ENCODE measurements at regions not wholly inside any gene's neighbourhood (a gene's known extent, or its start where the extent isn't known, plus 50 kb on each side); places are given as distances from the start of the nearest gene placed in this dataset.

- Mint-ChIP-seq H3K9me3 (ENCODE audit: insufficient read depth) (no peaks in the 10 kb centered on the region), H3K4me1 (peaks cover 9% of the 10 kb centered on the region), H3K27me3 (peaks cover 16% of the 10 kb centered on the region), H3K27ac (no peak overlapping the region), H3K4me3 (no peak overlapping the region)
- no peak overlapping the region for H3K27ac ChIP-seq (ENCODE audit: low read length in 2 of 2)
- H3K36me3 ChIP-seq (replicated peaks in 1 of 2; ENCODE audit: control extremely low read depth in 1 of 2, control insufficient read depth in 1 of 2, extremely low read depth in 1 of 2, insufficient read depth in 2 of 2, low read length in 1 of 2), result no peaks in the 10 kb centered on the region
- no peaks in the 10 kb centered on the region for H3K9me3 ChIP-seq (ENCODE audit: control extremely low read depth in 1 of 3, control insufficient read depth in 2 of 3, insufficient read depth in 1 of 3, low read length in 2 of 3)
- peaks cover 0 to 9% (median 0%) of the 10 kb centered on the region in 4 experiments for H3K27me3 ChIP-seq (replicated peaks in 1 of 4; ENCODE audit: control extremely low read depth in 1 of 4, control insufficient read depth in 3 of 4, insufficient read depth in 4 of 4, low read length in 3 of 4)
- no peak overlapping the region for H3K4me3 ChIP-seq (ENCODE audit: control extremely low read depth in 1 of 5, extremely low read depth in 1 of 5, insufficient read depth in 1 of 5, low read depth in 2 of 5, low read length in 4 of 5)
- no peak overlapping the region for H3K9ac ChIP-seq (ENCODE audit: low read length)
- intact Hi-C loops (cut with micrococcal nuclease), result no loop called here
- H3K4me2 ChIP-seq (replicated peaks; ENCODE audit: low read depth, low read length, poor library complexity, severe bottlenecking), result no peak overlapping the region
- WGBS (ENCODE audit: insufficient coverage), result 87% methylated on average over 2 of the region's 7 CpGs
- TF ChIP-seq EZH2 (IDR thresholded peaks at IDR 0.05; ENCODE audit: borderline replicate concordance, insufficient read depth, low read depth, low read length, poor library complexity, severe bottlenecking), result no peak
- no peak overlapping the region for H2AFZ ChIP-seq (ENCODE audit: insufficient read depth, low read depth, low read length, poor library complexity, severe bottlenecking)
- DNase-seq (no peak), ATAC-seq (ENCODE audit: low read depth) (no peak)
- no peaks in the 10 kb centered on the region for H3K4me1 ChIP-seq (ENCODE audit: control insufficient read depth in 2 of 2, insufficient read depth in 2 of 2, low read length in 2 of 2)
- CTCF ChIA-PET, result no interaction called here
- H3K79me2 ChIP-seq (ENCODE audit: control insufficient read depth, insufficient read depth, low read length), result no peaks in the 10 kb centered on the region
- H4K20me1 ChIP-seq (ENCODE audit: control insufficient read depth, insufficient read depth, low read length, poor library complexity, severe bottlenecking), result no peaks in the 10 kb centered on the region
- POLR2A ChIA-PET, result no interaction called here
Measured at GRCh38 chr10:15432266-15432665, 61.2 kb upstream of the FAM171A1 start.

GRCh38 chr10:15430969-15431771 lies 60.1 kb upstream of the FAM171A1 start:
- no peaks in the 10 kb centered on the region for H3K79me2 ChIP-seq (ENCODE audit: control insufficient read depth, insufficient read depth, low read length)
- H3K9me3 Mint-ChIP-seq (ENCODE audit: insufficient read depth), result no peaks in the 10 kb centered on the region
- POLR2A ChIA-PET, result no interaction called here
- ATAC-seq (ENCODE audit: low read depth), result no peak
- H3K9ac ChIP-seq (ENCODE audit: low read length), result no peak overlapping the region
- no peak overlapping the region for H3K4me3 Mint-ChIP-seq
- H3K4me1 Mint-ChIP-seq, result peaks cover 9% of the 10 kb centered on the region
- no peaks in the 10 kb centered on the region for H3K4me1 ChIP-seq (ENCODE audit: control insufficient read depth in 2 of 2, insufficient read depth in 2 of 2, low read length in 2 of 2)
- CTCF ChIA-PET, result interaction anchor here (0.7 kb wide), 1 partner anchor 108 kb away, joined by 3 read pairs; no protein-coding TSS in a partner anchor
- peaks cover 15% of the 10 kb centered on the region for H3K27me3 Mint-ChIP-seq
- no peak overlapping the region for H3K4me3 ChIP-seq (ENCODE audit: control extremely low read depth in 1 of 5, extremely low read depth in 1 of 5, insufficient read depth in 1 of 5, low read depth in 2 of 5, low read length in 4 of 5)
- intact Hi-C loops (cut with micrococcal nuclease), result no loop called here
- no peak overlapping the region for H3K27ac Mint-ChIP-seq
- no peak for DNase-seq
- peaks cover 0 to 4% (median 0%) of the 10 kb centered on the region in 3 donors for H3K9me3 ChIP-seq (ENCODE audit: control extremely low read depth in 1 of 3, control insufficient read depth in 2 of 3, insufficient read depth in 1 of 3, low read length in 2 of 3)
- H3K4me2 ChIP-seq (replicated peaks; ENCODE audit: low read depth, low read length, poor library complexity, severe bottlenecking), result no peak overlapping the region
- H3K36me3 ChIP-seq (replicated peaks in 1 of 2; ENCODE audit: control extremely low read depth in 1 of 2, control insufficient read depth in 1 of 2, extremely low read depth in 1 of 2, insufficient read depth in 2 of 2, low read length in 1 of 2), result no peaks in the 10 kb centered on the region
- H3K27me3 ChIP-seq (replicated peaks in 1 of 4; ENCODE audit: control extremely low read depth in 1 of 4, control insufficient read depth in 3 of 4, insufficient read depth in 4 of 4, low read length in 3 of 4), result peaks cover 0 to 9% (median 0%) of the 10 kb centered on the region in 4 experiments
- TF ChIP-seq EZH2 (IDR thresholded peaks at IDR 0.05; ENCODE audit: borderline replicate concordance, insufficient read depth, low read depth, low read length, poor library complexity, severe bottlenecking) (no peak), CTCF (IDR thresholded peaks at IDR 0.05) (no peak)
- H2AFZ ChIP-seq (ENCODE audit: insufficient read depth, low read depth, low read length, poor library complexity, severe bottlenecking), result no peak overlapping the region
- no peaks in the 10 kb centered on the region for H4K20me1 ChIP-seq (ENCODE audit: control insufficient read depth, insufficient read depth, low read length, poor library complexity, severe bottlenecking)
- WGBS (ENCODE audit: insufficient coverage), result 83% methylated on average over 1 of the region's 7 CpGs
- H3K27ac ChIP-seq (ENCODE audit: low read length in 2 of 2), result no peak overlapping the region
